SKM-1 treated with dmso at 0.1 percent for 144 hours (cell line): ENCODE measurements at regions not wholly inside any gene's neighbourhood (a gene's known extent, or its start where the extent isn't known, plus 50 kb on each side); places are given as distances from the start of the nearest gene placed in this dataset.
"Not testable (repeated sequence)": the region's sequence is repeated elsewhere in the genome, so short reads cannot be mapped to it uniquely, and the experiment has no call there.

Experiments used
- DNase-seq: peaks from one replicate; lab custom pipeline; 2025; ENCODE audit not compliant: unreplicated experiment; lab: John Stamatoyannopoulos, UW

GRCh38 chr5:67989456-67989855, 226.1 kb upstream of the PIK3R1 start:
- no peak for DNase-seq

DNA sequence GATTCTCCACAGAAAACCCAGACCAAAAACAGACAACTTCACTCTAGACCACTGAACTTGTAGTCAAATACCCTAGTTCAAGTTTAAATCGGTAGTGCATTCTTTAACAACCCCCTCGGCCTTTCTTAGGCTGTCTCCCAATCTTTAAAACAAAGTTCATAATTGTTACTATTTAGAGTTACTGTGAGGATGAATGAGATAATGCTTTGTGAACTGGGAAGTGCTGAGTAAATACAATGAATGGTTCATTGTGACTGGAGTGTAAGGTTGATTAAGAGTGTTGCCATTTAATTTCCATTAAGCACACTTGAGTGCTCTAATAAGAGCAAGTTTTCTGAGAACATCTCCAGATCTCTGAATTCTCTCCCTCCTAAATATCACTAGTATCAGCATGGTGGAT, 228.8 kb upstream of the PIK3R1 start:
- DNase-seq = no peak

- no peak for DNase-seq
These were observed 229.7 kb upstream of the PIK3R1 start for GRCh38 chr5:67985686-67986387.

DNA sequence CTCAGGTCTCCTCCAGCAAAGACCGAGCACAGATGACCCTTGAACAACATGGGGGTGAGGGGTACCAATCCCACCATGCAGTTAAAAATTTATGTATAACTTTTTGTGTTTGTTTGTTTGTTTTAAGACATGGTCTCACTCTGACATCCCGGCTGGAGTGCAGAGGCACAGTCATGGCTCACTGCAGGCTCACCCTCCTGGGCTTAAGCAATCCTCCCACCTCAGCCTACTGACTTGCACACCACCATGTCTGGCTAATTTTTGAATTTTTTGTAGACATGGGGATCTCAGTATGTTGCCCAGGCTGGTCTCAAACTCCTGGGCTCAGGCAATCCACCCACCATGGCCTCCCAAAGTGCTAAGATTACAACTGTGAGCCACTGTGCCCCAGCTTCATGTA, 231.0 kb upstream of the PIK3R1 start:
- DNase-seq = no peak

- no peak for DNase-seq
These were observed 232.1 kb upstream of the PIK3R1 start for GRCh38 chr5:67983251-67984110.

GRCh38 chr5:67982160-67982559, 233.4 kb upstream of the PIK3R1 start:
- DNase-seq = not testable (repeated sequence)

DNA sequence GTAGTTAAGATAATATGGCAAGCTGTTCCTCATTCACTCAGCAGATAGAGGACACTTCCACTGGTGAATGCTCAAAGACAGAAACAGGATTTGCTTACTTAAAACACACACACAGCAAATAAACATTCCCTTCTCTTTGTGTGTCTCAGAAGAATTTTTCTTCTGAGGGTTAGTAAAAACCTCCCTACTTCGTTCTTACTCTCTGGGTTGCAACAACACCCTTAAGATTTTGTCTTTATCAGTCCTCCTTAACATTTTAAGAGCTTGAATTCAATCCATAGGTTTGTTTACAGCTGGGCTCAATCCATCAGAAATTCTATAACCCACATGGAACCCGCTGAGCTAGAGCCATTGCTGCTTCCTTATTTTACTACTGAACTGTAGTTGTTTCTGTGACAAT, 237.4 kb upstream of the PIK3R1 start:
- no peak for DNase-seq

DNA sequence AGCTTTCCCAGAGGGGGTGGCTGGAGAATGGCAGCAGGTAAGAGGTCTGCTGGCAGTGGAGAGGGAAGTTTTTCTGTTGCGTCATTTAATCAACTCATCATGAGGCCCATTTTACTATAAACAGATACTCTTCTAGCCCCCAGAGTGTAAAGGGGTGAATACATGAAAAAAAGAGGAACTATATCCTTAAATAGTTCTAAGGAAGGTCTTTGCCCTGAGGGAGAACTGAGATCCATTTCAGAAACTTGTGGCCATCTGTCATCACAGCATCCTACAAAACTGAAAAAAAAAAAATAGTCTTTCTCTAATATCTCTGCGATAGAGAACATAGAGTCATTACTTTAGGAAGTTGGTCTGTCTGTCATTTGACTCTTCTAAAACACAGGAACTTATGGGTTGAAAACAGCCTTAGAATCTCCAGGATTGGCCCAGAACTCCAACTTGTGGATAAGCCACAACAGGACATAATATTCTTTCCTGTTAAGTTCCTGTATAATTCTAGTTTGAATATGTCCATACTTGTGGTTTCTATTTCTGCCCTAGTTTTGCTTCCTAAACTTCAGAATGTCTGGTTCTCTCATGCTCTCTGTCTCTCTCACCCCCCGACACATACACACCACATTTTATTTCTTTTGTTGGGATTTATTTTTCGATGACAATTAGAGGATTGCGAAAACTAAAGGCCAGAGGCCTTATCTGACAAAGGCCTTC, 238.5 kb upstream of the PIK3R1 start:
- DNase-seq = peak; percentile 39

- DNase-seq = no peak
These were observed 239.4 kb upstream of the PIK3R1 start for GRCh38 chr5:67976181-67976580.

DNA sequence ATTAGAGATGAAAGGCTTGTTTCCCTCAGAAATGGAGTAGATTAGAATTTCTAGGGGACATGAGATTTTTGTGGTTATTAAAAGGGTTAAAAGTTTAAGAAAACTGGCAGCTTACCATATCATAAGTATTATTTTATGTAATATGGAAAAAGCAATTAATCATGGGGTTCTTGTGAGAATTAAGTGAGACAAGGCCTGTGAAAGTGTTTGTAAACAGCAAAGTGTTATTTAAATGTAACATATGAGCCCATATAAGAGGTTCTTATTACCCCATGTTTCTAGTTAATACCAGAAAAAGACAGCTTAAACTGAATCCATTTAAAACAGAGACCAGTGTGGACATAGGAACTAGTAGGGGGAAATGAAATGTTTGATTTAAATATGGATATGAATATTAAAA, 241.1 kb upstream of the PIK3R1 start:
- DNase-seq = no peak

DNA sequence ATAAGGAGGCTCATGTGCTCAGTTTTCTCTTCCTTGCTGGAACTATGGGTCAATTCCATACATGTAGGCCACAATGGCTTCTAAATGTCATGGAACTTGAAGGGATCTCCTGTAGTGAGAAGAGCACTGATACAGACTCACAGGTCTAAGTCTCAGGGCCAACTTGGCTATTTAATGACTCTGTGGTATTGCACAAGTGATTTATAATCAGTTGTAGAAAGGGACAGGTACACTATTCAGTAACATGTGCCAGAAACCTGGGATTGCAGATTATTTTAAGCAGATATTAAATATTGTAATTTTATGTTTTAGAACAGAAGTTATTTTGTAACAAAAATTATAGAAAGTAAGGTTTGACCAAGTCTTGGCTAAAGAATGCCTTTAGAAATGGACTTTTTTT, 241.5 kb upstream of the PIK3R1 start:
- no peak for DNase-seq

GRCh38 chr5:67971971-67972821, 243.4 kb upstream of the PIK3R1 start:
- DNase-seq = no peak

DNA sequence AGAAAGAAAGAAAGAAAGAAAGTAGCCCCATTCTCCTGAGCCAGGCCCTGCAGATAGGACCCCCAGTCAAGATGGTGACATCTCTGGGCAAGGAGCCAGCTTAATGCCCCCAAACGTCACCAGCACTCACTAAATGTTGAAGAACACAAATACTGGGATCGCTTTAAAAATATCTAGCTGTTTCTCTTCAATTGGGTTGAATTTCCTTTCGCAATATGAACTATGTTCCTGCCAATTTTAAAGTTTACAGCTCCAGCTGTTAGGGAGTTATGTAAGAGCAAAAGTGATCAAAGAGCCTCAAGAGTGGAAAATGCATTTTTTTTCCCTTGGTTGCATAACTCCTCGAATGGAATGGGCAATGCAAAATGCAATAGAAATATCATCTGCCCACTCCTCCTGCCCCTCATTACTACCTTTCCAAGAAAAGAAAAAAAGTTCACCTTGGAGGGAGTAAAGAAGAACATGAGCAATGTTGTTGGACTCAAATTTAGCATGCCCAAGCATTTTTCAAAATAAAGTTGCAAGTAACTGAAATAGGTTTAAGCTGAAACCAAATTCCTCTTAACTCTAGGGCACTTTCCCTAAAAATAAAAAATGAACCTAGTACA, 244.2 kb upstream of the PIK3R1 start:
- DNase-seq = peak; percentile 15

GRCh38 chr5:67969631-67970030, 245.9 kb upstream of the PIK3R1 start:
- no peak for DNase-seq

DNA sequence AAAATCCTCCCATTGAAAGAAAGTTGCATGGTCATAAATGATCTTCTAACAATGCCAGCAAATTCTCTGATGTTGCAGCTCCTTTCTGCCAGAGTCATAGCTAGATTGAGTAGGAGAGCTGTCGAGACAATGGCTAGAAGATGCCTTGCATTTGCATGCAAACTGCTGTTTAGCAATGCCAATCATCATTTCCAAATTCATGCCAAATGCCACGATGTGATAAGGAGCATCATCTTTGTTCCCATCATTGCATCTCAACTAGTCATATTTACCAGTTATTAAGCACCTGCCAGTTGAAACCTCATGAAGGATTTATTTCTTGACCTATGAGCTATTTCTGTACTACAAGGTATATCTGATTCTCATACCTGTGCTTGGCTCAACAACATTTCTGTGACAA, 246.4 kb upstream of the PIK3R1 start:
- DNase-seq = no peak

DNA sequence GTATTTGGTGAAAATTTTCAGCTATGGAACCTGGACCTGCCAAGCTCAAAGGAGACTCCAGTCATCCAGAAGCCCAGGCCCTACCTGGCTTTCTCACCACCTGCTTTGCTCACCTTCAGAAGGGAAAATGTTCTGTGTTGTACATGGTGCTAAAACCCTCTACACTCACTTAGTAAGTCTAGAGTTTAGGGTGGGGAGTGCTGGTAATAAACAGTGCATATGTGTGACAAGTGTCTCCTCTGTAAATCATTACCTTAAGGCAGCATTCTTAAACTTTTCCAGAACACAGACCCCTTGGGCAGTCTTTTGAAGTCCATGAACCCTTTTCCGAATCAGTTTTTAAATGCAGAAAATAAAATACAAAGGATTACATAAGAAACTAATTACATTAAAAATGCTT, 248.8 kb upstream of the PIK3R1 start:
- no peak for DNase-seq

DNA sequence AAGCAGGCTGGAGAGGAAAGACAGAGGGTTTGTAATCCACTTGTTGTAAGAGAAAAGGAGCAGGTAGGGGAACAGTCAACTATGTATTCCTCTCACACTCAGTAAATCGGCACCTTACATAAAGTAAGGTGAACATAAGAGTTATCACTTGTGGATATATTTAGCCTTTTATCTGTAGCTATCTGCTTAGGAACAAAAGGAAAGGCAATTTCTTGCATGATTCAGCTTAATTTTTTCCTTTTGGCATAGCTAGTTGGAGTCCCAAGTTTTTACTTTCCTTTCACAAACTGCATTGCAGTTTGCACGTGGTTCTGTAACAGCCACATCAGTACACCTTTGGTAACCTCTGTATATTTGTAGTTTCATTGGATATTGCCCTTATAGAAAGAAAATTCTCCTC, 250.9 kb upstream of the PIK3R1 start:
- no peak for DNase-seq

DNA sequence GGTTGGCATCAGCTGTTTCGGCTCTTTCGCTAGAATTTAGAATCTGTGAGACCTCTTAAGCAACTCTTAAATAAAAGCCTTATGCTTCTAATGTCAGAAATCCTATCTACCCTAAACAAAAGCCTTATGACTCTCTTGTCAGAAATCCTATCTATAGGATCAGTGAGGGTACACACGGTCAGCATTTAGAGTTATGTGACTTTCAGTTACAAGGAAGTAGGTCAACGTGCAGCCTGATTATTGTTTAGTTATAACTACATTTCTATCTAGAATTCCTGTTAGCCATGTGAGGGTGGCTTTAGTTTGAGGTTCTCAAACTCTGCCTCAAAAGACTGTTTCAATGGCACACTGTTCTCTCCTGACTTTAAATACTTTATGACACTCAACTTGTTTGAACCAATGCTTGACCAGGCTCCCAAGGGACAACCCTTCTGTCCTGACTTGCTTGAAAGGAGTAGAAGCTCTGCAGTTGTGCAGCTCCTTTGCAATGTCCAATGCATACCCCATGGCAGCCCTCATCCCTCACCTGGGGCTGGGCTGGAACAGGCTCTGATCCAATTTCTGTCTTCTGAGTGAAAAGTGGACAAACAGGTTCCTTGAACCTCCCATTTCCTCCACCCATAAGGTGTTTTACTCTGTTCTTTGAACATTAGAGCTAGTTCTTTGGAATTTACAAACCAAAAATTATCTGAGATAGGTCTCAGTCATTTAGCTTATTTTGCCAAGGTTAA, 251.6 kb upstream of the PIK3R1 start:
- no peak for DNase-seq

GRCh38 chr5:67960939-67961338, 254.6 kb upstream of the PIK3R1 start:
- no peak for DNase-seq

DNA sequence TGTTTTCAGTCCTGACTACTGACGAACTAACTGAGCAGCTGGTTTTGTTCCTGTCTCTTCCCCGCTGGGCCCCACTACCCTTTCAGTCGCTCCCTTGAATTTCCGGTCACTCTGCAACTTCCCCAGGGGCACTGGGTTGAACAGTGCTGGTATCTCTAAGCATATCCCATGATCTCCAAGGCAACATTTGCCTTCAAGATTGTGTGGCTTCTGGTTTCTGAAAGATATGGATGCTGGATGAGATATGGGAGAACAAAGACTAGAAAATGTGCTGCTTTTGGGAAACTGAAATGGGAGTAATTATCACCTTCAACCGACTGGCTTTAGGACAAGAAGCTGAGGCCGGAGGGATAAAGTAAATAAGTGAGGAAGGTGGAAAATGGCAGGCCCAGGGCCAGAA, 258.2 kb upstream of the PIK3R1 start:
- no peak for DNase-seq
